SK-N-SH treated with all-trans-retinoic acid at 6 μM for 48 hours (cell line): ENCODE measurements at regions not wholly inside any gene's neighbourhood (a gene's known extent, or its start where the extent isn't known, plus 50 kb on each side); places are given as distances from the start of the nearest gene placed in this dataset.

ENCODE experiments used
- ATAC-seq: fragments of 200-7000 bp; cut with Tn5 transposase; 3 replicates; pipeline ENCODE4 v1.9.1; 2020; ENCODE audit warnings: mild to moderate bottlenecking, moderate library complexity
- ARNTL ChIP-seq: fragments of 450-650 bp; formaldehyde crosslinking; IDR thresholded peaks from 2 replicates; pipeline ENCODE4 v1.5.0; 2020; ENCODE audit warnings: low read depth, mild to moderate bottlenecking, moderate library complexity, borderline replicate concordance
- BACH2 ChIP-seq: fragments of 250-450 bp; sonication (Bioruptor Pico); IDR thresholded peaks from 2 replicates; pipeline ENCODE4 v1.9.0; 2021; ENCODE audit warnings: mild to moderate bottlenecking, borderline replicate concordance
- CSDC2 ChIP-seq: fragments of 250-450 bp; sonication (Bioruptor Pico); IDR thresholded peaks from 2 replicates; pipeline ENCODE4 v1.5.0; 2020; ENCODE audit warnings: mild to moderate bottlenecking, moderate library complexity
- CSRNP3 ChIP-seq: fragments of 250-450 bp; sonication (Bioruptor Pico); IDR thresholded peaks from 2 replicates; pipeline ENCODE4 v1.5.1; 2021; ENCODE audit warnings: mild to moderate bottlenecking, moderate library complexity
- ESRRG ChIP-seq: fragments of 250-450 bp; sonication (Bioruptor Pico); IDR thresholded peaks from 2 replicates; pipeline ENCODE4 v1.6.1; 2021; ENCODE audit warnings: mild to moderate bottlenecking
- GLIS3 ChIP-seq: fragments of 250-450 bp; sonication (Bioruptor Pico); IDR thresholded peaks from 2 replicates; pipeline ENCODE4 v1.5.0; 2020; ENCODE audit warnings: mild to moderate bottlenecking, moderate library complexity
- ISL1 ChIP-seq: fragments of 250-450 bp; sonication (Bioruptor Pico); IDR thresholded peaks from 2 replicates; pipeline ENCODE4 v2.1.2; 2022; ENCODE audit warnings: mild to moderate bottlenecking, moderate library complexity
- OSR1 ChIP-seq: fragments of 250-450 bp; sonication (Bioruptor Pico); IDR thresholded peaks from 2 replicates; pipeline ENCODE4 v1.8.0; 2022; ENCODE audit warnings: moderate library complexity, mild to moderate bottlenecking, inconsistent platforms
- PATZ1 ChIP-seq: fragments of 250-450 bp; sonication (Bioruptor Pico); IDR thresholded peaks from 2 replicates; pipeline ENCODE4 v1.8.0; 2020; ENCODE audit warnings: mild to moderate bottlenecking, moderate library complexity, borderline replicate concordance
- PPARA ChIP-seq: fragments of 250-450 bp; sonication (Bioruptor Pico); IDR thresholded peaks from 2 replicates; pipeline ENCODE4 v1.5.0; 2020; ENCODE audit warnings: mild to moderate bottlenecking, borderline replicate concordance
- RARB ChIP-seq: fragments of 250-450 bp; sonication (Bioruptor Pico); IDR thresholded peaks from 2 replicates; pipeline ENCODE4 v1.8.0; 2021; ENCODE audit warnings: mild to moderate bottlenecking, moderate library complexity
- SNAI2 ChIP-seq: fragments of 250-450 bp; sonication (Bioruptor Pico); IDR thresholded peaks from 2 replicates; pipeline ENCODE4 v1.5.0; 2020; ENCODE audit warnings: mild to moderate bottlenecking, moderate library complexity
- TCF4 ChIP-seq: fragments of 250-450 bp; sonication (Bioruptor Pico); IDR thresholded peaks from 2 replicates; pipeline ENCODE4 v1.8.0; 2021; ENCODE audit warnings: mild to moderate bottlenecking, moderate library complexity, borderline replicate concordance
- TOX ChIP-seq: fragments of 250-450 bp; sonication (Bioruptor Pico); IDR thresholded peaks from 2 replicates; pipeline ENCODE4 v1.8.0; 2021; ENCODE audit warnings: mild to moderate bottlenecking, moderate library complexity, borderline replicate concordance
- ZNF565 ChIP-seq: fragments of 450-650 bp; formaldehyde crosslinking; conservative IDR thresholded peaks from 2 replicates; pipeline ENCODE4 v1.5.0; 2020; ENCODE audit warnings: low read depth, mild to moderate bottlenecking, moderate library complexity
- ZNF70 ChIP-seq: fragments of 450-650 bp; formaldehyde crosslinking; IDR thresholded peaks from 2 replicates; pipeline ENCODE4 v1.5.0; 2020; ENCODE audit warnings: mild to moderate bottlenecking, moderate library complexity
- TF ChIP-seq, protein P1 (sequence below): fragments of 250-450 bp; sonication (Bioruptor Pico); IDR thresholded peaks from 2 replicates; pipeline ENCODE4 v1.5.0; 2020; ENCODE audit warnings: mild to moderate bottlenecking, moderate library complexity
- TF ChIP-seq, protein P2 (sequence below): fragments of 250-450 bp; sonication (Bioruptor Pico); IDR thresholded peaks from 2 replicates; pipeline ENCODE4 v1.5.1; 2020; ENCODE audit warnings: low read depth, mild to moderate bottlenecking, moderate library complexity

GRCh38 chr16:86963600-86964575 is 353.3 kb downstream of the C16orf95 start:
- TF ChIP-seq, protein P1, sequence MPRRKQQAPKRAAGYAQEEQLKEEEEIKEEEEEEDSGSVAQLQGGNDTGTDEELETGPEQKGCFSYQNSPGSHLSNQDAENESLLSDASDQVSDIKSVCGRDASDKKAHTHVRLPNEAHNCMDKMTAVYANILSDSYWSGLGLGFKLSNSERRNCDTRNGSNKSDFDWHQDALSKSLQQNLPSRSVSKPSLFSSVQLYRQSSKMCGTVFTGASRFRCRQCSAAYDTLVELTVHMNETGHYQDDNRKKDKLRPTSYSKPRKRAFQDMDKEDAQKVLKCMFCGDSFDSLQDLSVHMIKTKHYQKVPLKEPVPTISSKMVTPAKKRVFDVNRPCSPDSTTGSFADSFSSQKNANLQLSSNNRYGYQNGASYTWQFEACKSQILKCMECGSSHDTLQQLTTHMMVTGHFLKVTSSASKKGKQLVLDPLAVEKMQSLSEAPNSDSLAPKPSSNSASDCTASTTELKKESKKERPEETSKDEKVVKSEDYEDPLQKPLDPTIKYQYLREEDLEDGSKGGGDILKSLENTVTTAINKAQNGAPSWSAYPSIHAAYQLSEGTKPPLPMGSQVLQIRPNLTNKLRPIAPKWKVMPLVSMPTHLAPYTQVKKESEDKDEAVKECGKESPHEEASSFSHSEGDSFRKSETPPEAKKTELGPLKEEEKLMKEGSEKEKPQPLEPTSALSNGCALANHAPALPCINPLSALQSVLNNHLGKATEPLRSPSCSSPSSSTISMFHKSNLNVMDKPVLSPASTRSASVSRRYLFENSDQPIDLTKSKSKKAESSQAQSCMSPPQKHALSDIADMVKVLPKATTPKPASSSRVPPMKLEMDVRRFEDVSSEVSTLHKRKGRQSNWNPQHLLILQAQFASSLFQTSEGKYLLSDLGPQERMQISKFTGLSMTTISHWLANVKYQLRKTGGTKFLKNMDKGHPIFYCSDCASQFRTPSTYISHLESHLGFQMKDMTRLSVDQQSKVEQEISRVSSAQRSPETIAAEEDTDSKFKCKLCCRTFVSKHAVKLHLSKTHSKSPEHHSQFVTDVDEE (CRISPR knock-in tag): no peak
- no peak for TF ChIP-seq OSR1 (CRISPR knock-in tag)
- no peak for TF ChIP-seq ISL1 (CRISPR knock-in tag)
- TF ChIP-seq SNAI2: no peak
- TF ChIP-seq TOX (CRISPR knock-in tag): no peak
- no peak for TF ChIP-seq PATZ1 (CRISPR knock-in tag)
- TF ChIP-seq ZNF565 (CRISPR knock-in tag): no peak
- no peak for TF ChIP-seq ZNF70
- TF ChIP-seq PPARA (CRISPR knock-in tag): no peak
- no peak for ATAC-seq

DNA sequence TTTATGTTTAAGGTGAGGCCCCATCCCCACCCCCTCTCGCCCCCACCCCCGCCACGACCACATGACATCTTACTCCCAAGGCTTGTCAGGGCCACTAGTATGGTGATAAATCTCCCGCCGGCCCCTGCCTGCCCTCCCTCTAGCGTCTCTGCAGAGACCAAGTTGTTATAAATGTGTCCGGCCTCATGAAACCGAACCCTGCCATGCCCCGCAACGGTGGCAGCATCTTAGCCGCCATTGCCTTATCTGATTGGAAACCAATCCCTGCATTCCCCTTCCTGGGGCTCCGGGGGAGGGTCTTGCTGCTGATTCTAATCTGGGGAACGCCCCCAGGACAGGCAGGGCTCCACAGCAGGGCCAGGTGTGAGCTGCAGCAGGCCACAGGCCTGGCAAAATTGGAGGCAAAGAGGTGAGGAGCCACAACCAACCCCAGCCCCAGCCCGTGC is 352.4 kb downstream of the C16orf95 start:
- ATAC-seq: no peak
- TF ChIP-seq PATZ1 (CRISPR knock-in tag) (no peak), ARNTL (CRISPR knock-in tag) (no peak), CSRNP3 (CRISPR knock-in tag) (no peak), TCF4 (CRISPR knock-in tag) (no peak), BACH2 (CRISPR knock-in tag) (no peak), ZNF565 (CRISPR knock-in tag) (no peak), GLIS3 (CRISPR knock-in tag) (no peak), ZNF70 (no peak), CSDC2 (CRISPR knock-in tag) (no peak), SNAI2 (no peak), ESRRG (CRISPR knock-in tag) (no peak), RARB (CRISPR knock-in tag) (no peak)
- TF ChIP-seq, protein P1 (CRISPR knock-in tag): no peak
- TF ChIP-seq, protein P2, sequence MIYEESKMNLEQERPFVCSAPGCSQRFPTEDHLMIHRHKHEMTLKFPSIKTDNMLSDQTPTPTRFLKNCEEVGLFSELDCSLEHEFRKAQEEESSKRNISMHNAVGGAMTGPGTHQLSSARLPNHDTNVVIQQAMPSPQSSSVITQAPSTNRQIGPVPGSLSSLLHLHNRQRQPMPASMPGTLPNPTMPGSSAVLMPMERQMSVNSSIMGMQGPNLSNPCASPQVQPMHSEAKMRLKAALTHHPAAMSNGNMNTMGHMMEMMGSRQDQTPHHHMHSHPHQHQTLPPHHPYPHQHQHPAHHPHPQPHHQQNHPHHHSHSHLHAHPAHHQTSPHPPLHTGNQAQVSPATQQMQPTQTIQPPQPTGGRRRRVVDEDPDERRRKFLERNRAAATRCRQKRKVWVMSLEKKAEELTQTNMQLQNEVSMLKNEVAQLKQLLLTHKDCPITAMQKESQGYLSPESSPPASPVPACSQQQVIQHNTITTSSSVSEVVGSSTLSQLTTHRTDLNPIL (CRISPR knock-in tag): no peak
